HG03354 (cell line): ENCODE measurements at regions not wholly inside any gene's neighbourhood (a gene's known extent, or its start where the extent isn't known, plus 50 kb on each side); places are given as distances from the start of the nearest gene placed in this dataset.
"Not testable (repeated sequence)": the region's sequence is repeated elsewhere in the genome, so short reads cannot be mapped to it uniquely, and the experiment has no call there.

Experiments used
- ATAC-seq: cut with Tn5 transposase; IDR thresholded peaks from one replicate; pipeline ENCODE4 v1.9.1; 2021; ENCODE audit warnings: mild to moderate bottlenecking; ENCODE audit not compliant: unreplicated experiment, poor library complexity, severe bottlenecking

- ATAC-seq = no peak
These were observed 292.9 kb downstream of the MED10 start for GRCh38 chr5:6085341-6085860.

GRCh38 chr5:6084836-6085235, 293.5 kb downstream of the MED10 start:
- ATAC-seq = no peak

GRCh38 chr5:6084376-6084775, 294.0 kb downstream of the MED10 start:
- no peak for ATAC-seq

- ATAC-seq = no peak
These were observed 294.9 kb downstream of the MED10 start for GRCh38 chr5:6083311-6083978.

- ATAC-seq = no peak
These were observed 295.7 kb downstream of the MED10 start for GRCh38 chr5:6082685-6083084.

- no peak for ATAC-seq
These were observed 296.6 kb downstream of the MED10 start for GRCh38 chr5:6081727-6082210.

- no peak for ATAC-seq
These were observed 297.2 kb downstream of the MED10 start for GRCh38 chr5:6080930-6081726.

- ATAC-seq = no peak
These were observed 297.9 kb downstream of the MED10 start for GRCh38 chr5:6080436-6080835.

GRCh38 chr5:6078881-6079280, 299.5 kb downstream of the MED10 start:
- ATAC-seq = no peak

- no peak for ATAC-seq
These were observed 301.8 kb downstream of the MED10 start for GRCh38 chr5:6076341-6077239.

- not testable (repeated sequence) for ATAC-seq
These were observed 305.9 kb downstream of the MED10 start for GRCh38 chr5:6072488-6072887.

GRCh38 chr5:6069496-6070185, 308.7 kb downstream of the MED10 start:
- ATAC-seq = no peak

- no peak for ATAC-seq
These were observed 312.3 kb downstream of the MED10 start for GRCh38 chr5:6066016-6066415.

GRCh38 chr5:6059137-6059800, 319.1 kb downstream of the MED10 start:
- ATAC-seq = no peak

GRCh38 chr5:6058055-6058715, 320.2 kb downstream of the MED10 start:
- ATAC-seq = no peak

- no peak for ATAC-seq
These were observed 322.1 kb downstream of the MED10 start for GRCh38 chr5:6056280-6056679.

- no peak for ATAC-seq
These were observed 328.7 kb downstream of the MED10 start for GRCh38 chr5:6049662-6050061.

GRCh38 chr5:6048746-6049145, 329.6 kb downstream of the MED10 start:
- no peak for ATAC-seq
